OCI-LY1 (cell line): ENCODE measurements at regions not wholly inside any gene's neighbourhood (a gene's known extent, or its start where the extent isn't known, plus 50 kb on each side); places are given as distances from the start of the nearest gene placed in this dataset.

Experiments
- H2AFZ ChIP-seq: fragments of 200-600 bp; sonication (generic), shearing (Covaris generic); 2 replicates; pipeline ENCODE4 v1.6.0; 2014; ENCODE audit warnings: antibody characterized with exemption, mild to moderate bottlenecking, low read length
- H3F3A ChIP-seq: fragments of 200-600 bp; sonication (generic), shearing (Covaris generic); 2 replicates; pipeline ENCODE4 v1.6.0; 2014; ENCODE audit warnings: mild to moderate bottlenecking, antibody characterized with exemption, low read length, moderate library complexity; ENCODE audit not compliant: insufficient read depth
- H3K27ac ChIP-seq: fragments of 200-600 bp; sonication (generic); 2 replicates; pipeline ENCODE4 v1.5.1; 2014; ENCODE audit warnings: low read length, mixed run types, mild to moderate bottlenecking, low read depth; ENCODE audit not compliant: poor library complexity, severe bottlenecking
- H3K27me3 ChIP-seq: fragments of 200-600 bp; sonication (generic); 2 replicates; pipeline ENCODE4 v1.6.0; 2014; ENCODE audit warnings: antibody characterized with exemption, mild to moderate bottlenecking, low read length, moderate library complexity; ENCODE audit not compliant: insufficient read depth
- H3K36me3 ChIP-seq: fragments of 200-600 bp; sonication (generic); 2 replicates; pipeline ENCODE4 v1.6.1; 2014; ENCODE audit warnings: mild to moderate bottlenecking, antibody characterized with exemption, low read length, moderate library complexity, mixed read lengths; ENCODE audit not compliant: insufficient read depth
- H3K4me1 ChIP-seq: fragments of 200-600 bp; sonication (generic); 2 replicates; pipeline ENCODE4 v1.5.1; 2014; ENCODE audit warnings: mild to moderate bottlenecking, low read length, moderate library complexity; ENCODE audit not compliant: insufficient read depth, severe bottlenecking
- H3K4me2 ChIP-seq: fragments of 200-600 bp; sonication (generic), shearing (Covaris generic); 2 replicates; pipeline ENCODE4 v1.6.1; 2014; ENCODE audit warnings: low read length
- H3K4me3 ChIP-seq: fragments of 200-600 bp; sonication (generic); 2 replicates; pipeline ENCODE4 v1.5.1; 2014; ENCODE audit warnings: low read length, low read depth, mild to moderate bottlenecking, mixed read lengths; ENCODE audit not compliant: poor library complexity, severe bottlenecking
- H3K79me2 ChIP-seq: fragments of 200-600 bp; shearing (Covaris generic); 2 replicates; pipeline ENCODE4 v1.6.1; 2016; ENCODE audit warnings: mixed run types, low read length, mixed read lengths; ENCODE audit not compliant: insufficient read depth
- H3K9ac ChIP-seq: fragments of 200-600 bp; sonication (generic), shearing (Covaris generic); 2 replicates; pipeline ENCODE4 v1.6.1; 2014; ENCODE audit warnings: mild to moderate bottlenecking, low read length, mixed read lengths
- H3K9me2 ChIP-seq: fragments of 200-600 bp; sonication (generic), shearing (Covaris generic); 2 replicates; pipeline ENCODE4 v1.6.1; 2014; ENCODE audit warnings: low read depth, mild to moderate bottlenecking, low read length, mixed read lengths
- H3K9me3 ChIP-seq: fragments of 200-600 bp; shearing (Covaris generic); 2 replicates; pipeline ENCODE4 v1.6.1; 2014; ENCODE audit warnings: low read length, mixed read lengths
- H4K20me1 ChIP-seq: fragments of 200-600 bp; sonication (generic), shearing (Covaris generic); 2 replicates; pipeline ENCODE4 v1.6.0; 2016; ENCODE audit warnings: mild to moderate bottlenecking, low read length; ENCODE audit not compliant: insufficient read depth
- EZH2 ChIP-seq: fragments of 200-600 bp; sonication (generic), shearing (Covaris generic); IDR thresholded peaks from 2 replicates; pipeline ENCODE4 v1.8.0; 2017; ENCODE audit warnings: borderline replicate concordance, mixed run types, mild to moderate bottlenecking, antibody characterized with exemption, low read length, moderate library complexity, mixed read lengths
- TF ChIP-seq, protein P1 (sequence below): fragments of 200-600 bp; sonication (generic), shearing (Covaris generic); IDR thresholded peaks from 2 replicates; pipeline ENCODE4 v1.5.1; 2017; ENCODE audit warnings: mild to moderate bottlenecking, antibody characterized with exemption, low read length, moderate library complexity, mixed read lengths

DNA sequence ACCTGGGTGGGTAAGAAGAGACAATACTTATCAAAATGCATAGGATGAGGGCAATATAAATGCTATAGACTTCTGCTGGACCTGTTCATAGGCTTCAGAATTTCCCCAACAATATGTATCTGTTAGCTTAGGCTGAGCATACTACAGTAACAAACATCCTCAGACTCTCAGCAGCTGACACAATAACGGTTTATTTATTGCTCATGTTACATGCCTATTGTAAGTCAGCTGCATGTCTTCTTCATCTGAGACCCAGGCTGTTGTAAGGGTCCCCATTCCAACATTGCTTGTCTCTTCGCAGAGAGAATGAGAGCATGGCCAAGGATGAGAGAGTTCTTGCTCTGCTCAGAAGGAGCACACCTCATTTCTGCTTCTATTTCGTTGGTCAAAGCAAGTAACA is 150.7 kb downstream of the TMEM200C start:
- Histone ChIP-seq H2AFZ (no peak overlapping the region), H3F3A (no peaks in the 10 kb centered on the region), H3K27me3 (no peaks in the 10 kb centered on the region), H4K20me1 (no peaks in the 10 kb centered on the region), H3K9ac (no peak overlapping the region), H3K9me2 (no peaks in the 10 kb centered on the region), H3K4me1 (no peaks in the 10 kb centered on the region), H3K4me2 (no peak overlapping the region), H3K4me3 (no peak overlapping the region), H3K27ac (no peak overlapping the region), H3K79me2 (no peaks in the 10 kb centered on the region), H3K9me3 (no peaks in the 10 kb centered on the region), H3K36me3 (no peaks in the 10 kb centered on the region)
- no peak for TF ChIP-seq EZH2
- TF ChIP-seq, protein P1, sequence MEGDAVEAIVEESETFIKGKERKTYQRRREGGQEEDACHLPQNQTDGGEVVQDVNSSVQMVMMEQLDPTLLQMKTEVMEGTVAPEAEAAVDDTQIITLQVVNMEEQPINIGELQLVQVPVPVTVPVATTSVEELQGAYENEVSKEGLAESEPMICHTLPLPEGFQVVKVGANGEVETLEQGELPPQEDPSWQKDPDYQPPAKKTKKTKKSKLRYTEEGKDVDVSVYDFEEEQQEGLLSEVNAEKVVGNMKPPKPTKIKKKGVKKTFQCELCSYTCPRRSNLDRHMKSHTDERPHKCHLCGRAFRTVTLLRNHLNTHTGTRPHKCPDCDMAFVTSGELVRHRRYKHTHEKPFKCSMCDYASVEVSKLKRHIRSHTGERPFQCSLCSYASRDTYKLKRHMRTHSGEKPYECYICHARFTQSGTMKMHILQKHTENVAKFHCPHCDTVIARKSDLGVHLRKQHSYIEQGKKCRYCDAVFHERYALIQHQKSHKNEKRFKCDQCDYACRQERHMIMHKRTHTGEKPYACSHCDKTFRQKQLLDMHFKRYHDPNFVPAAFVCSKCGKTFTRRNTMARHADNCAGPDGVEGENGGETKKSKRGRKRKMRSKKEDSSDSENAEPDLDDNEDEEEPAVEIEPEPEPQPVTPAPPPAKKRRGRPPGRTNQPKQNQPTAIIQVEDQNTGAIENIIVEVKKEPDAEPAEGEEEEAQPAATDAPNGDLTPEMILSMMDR: no peak

DNA sequence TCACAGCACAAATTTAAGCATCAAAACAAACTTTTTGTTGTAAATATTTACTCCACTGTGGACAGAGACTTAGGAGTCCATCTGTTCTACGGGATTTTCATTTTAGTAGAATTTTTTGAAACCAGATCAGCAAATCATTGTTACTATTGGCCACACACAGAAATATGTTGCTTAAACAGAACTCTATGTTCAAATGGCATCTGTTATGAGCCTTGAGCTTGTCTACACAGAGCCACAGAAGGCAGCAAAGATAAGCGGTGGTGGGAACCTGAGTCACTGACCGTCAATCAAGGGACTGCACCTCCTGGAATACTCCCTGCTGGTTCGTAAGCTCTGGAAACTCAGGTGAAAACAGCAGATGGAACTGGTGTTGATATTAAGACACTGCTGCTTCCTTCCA is 156.8 kb downstream of the TMEM200C start:
- Histone ChIP-seq H3K9ac (no peak overlapping the region), H3K27me3 (no peaks in the 10 kb centered on the region), H2AFZ (no peak overlapping the region), H3K27ac (no peak overlapping the region), H3K4me1 (no peaks in the 10 kb centered on the region), H3K9me2 (no peaks in the 10 kb centered on the region), H3K4me2 (no peak overlapping the region), H4K20me1 (no peaks in the 10 kb centered on the region), H3K79me2 (no peaks in the 10 kb centered on the region), H3K36me3 (no peaks in the 10 kb centered on the region), H3F3A (no peaks in the 10 kb centered on the region), H3K9me3 (no peaks in the 10 kb centered on the region), H3K4me3 (no peak overlapping the region)
- TF ChIP-seq, protein P1: no peak
- TF ChIP-seq EZH2: no peak

- H3K27me3 ChIP-seq: no peaks in the 10 kb centered on the region; the same call in 1 of the 2 replicates
- H3K9me2 ChIP-seq: no peaks in the 10 kb centered on the region
- H3K4me2 ChIP-seq: no peak overlapping the region
- H3K9ac ChIP-seq: no peak overlapping the region
- no peaks in the 10 kb centered on the region for H4K20me1 ChIP-seq
- no peaks in the 10 kb centered on the region for H3K79me2 ChIP-seq
- H3K36me3 ChIP-seq: no peaks in the 10 kb centered on the region
- H3K4me3 ChIP-seq: no peak overlapping the region
- H2AFZ ChIP-seq: no peak overlapping the region
- H3K9me3 ChIP-seq: no peaks in the 10 kb centered on the region
- no peak for TF ChIP-seq EZH2
- TF ChIP-seq, protein P1: no peak
- H3K4me1 ChIP-seq: no peaks in the 10 kb centered on the region
- no peaks in the 10 kb centered on the region for H3F3A ChIP-seq
- no peak overlapping the region for H3K27ac ChIP-seq
Measured at GRCh38 chr18:5732318-5732717, 163.0 kb downstream of the TMEM200C start.
